K562 (cell line): ENCODE measurements at regions not wholly inside any gene's neighbourhood (a gene's known extent, or its start where the extent isn't known, plus 50 kb on each side); places are given as distances from the start of the nearest gene placed in this dataset.

Source experiments
- ATF3 ChIP-seq, 2 experiments: fragments of 450-650 bp in 1 of 2; sonication (generic) in 1 of 2; formaldehyde crosslinking in 1 of 2; IDR thresholded peaks in 1 of 2; conservative IDR thresholded peaks in 1 of 2; 2 replicates each; pipeline versions ENCODE4 v1.6.1 to v1.8.1; 2016 to 2023; ENCODE audit warnings: mild to moderate bottlenecking in 2 of 2, moderate library complexity in 2 of 2, inconsistent platforms in 1 of 2, missing genetic modification reagents in 1 of 2
- CTCF ChIP-seq, 3 experiments: IDR thresholded peaks in 2 of 3; conservative IDR thresholded peaks in 1 of 3; 2 replicates each; pipeline ENCODE4 v1.5.1; 2011 to 2012; ENCODE audit warnings: low read length in 3 of 3, mild to moderate bottlenecking in 3 of 3, control low read depth in 2 of 3, improper control_type of control experiment in 1 of 3, inconsistent platforms in 1 of 3, low read depth in 1 of 3, mixed read lengths in 1 of 3, moderate library complexity in 1 of 3; ENCODE audit not compliant: insufficient read depth in 2 of 3
- ESRRA ChIP-seq: fragments of 450-650 bp; IDR thresholded peaks from 2 replicates; pipeline ENCODE4 v1.6.1; 2014; ENCODE audit warnings: low read depth, mild to moderate bottlenecking, moderate library complexity, borderline replicate concordance
- GABPA ChIP-seq: fragments of 200-800 bp; sonication (Bioruptor generic); conservative IDR thresholded peaks from 2 replicates; pipeline ENCODE4 v1.6.1; 2016; ENCODE audit warnings: low read depth, missing genetic modification characterization, missing compliant biosample characterization
- MTA2 ChIP-seq: fragments of 450-650 bp; IDR thresholded peaks from 2 replicates; pipeline ENCODE4 v1.6.1; 2016; ENCODE audit warnings: low read depth
- POLR2AphosphoS5 ChIP-seq: IDR thresholded peaks from 2 replicates; pipeline ENCODE4 v1.6.1; 2011; ENCODE audit warnings: mild to moderate bottlenecking, low read depth, low read length, moderate library complexity; ENCODE audit not compliant: control insufficient read depth, insufficient read depth
- PPARD ChIP-seq: fragments of 250-450 bp; sonication (Bioruptor Pico); IDR thresholded peaks from 2 replicates; pipeline ENCODE4 v1.8.0; 2022; ENCODE audit warnings: inconsistent platforms, mild to moderate bottlenecking, moderate library complexity
- ZNF707 ChIP-seq: fragments of 250-450 bp; sonication (Bioruptor Pico); conservative IDR thresholded peaks from 2 replicates; pipeline ENCODE4 v1.8.0; 2022; ENCODE audit warnings: inconsistent platforms, mild to moderate bottlenecking, moderate library complexity

- TF ChIP-seq ESRRA = no peak
- TF ChIP-seq POLR2AphosphoS5 = no peak
- no peak for TF ChIP-seq ATF3 (IDR thresholded peaks at IDR 0.05)
- no peak for TF ChIP-seq ATF3 (CRISPR knock-in tag; conservative IDR thresholded peaks at IDR 0.05)
- no peak for TF ChIP-seq GABPA (tag)
- no peak for TF ChIP-seq PPARD (CRISPR knock-in tag)
- TF ChIP-seq MTA2 = no peak
- no peak for TF ChIP-seq ZNF707 (CRISPR knock-in tag)
- TF ChIP-seq CTCF (IDR thresholded peaks at IDR 0.05 in 2 of 3, conservative IDR thresholded peaks at IDR 0.05 in 1 of 3; ENCODE audit: insufficient read depth in 2 of 3, low read depth in 1 of 3, low read length in 3 of 3) = no peak
Observed at GRCh38 chr16:51399908-51400670, 249.0 kb upstream of the SALL1 start.
